Astrocyte (in vitro differentiated cells and primary cell): ENCODE measurements at regions not wholly inside any gene's neighbourhood (a gene's known extent, or its start where the extent isn't known, plus 50 kb on each side); places are given as distances from the start of the nearest gene placed in this dataset.

Experiments
- DNase-seq: peaks from one replicate; pipeline ENCODE4 v3.0.0-alpha.2; 2010; ENCODE audit warnings: low read depth
- FAIRE-seq: peaks from 2 replicates; lab custom pipeline; 2011; peaks lifted over from hg19 to GRCh38; lab: Jason Lieb, UNC
- H2AFZ ChIP-seq: 2 replicates; pipeline ENCODE4 v1.6.0; 2012; ENCODE audit warnings: low read depth, low read length, inconsistent platforms
- H3K27ac ChIP-seq: 2 replicates; pipeline ENCODE4 v1.5.1; 2011; ENCODE audit warnings: low read depth, low read length, inconsistent platforms
- H3K27me3 ChIP-seq: 2 replicates; pipeline ENCODE4 v1.6.0; 2011; ENCODE audit warnings: low read length, inconsistent platforms; ENCODE audit not compliant: insufficient read depth
- H3K36me3 ChIP-seq: 2 replicates; pipeline ENCODE4 v1.5.1; 2011; ENCODE audit warnings: low read length, inconsistent platforms; ENCODE audit not compliant: insufficient read depth
- H3K4me1 ChIP-seq: 2 replicates; pipeline ENCODE4 v1.5.1; 2011; ENCODE audit warnings: low read length, inconsistent platforms; ENCODE audit not compliant: insufficient read depth
- H3K4me2 ChIP-seq: 2 replicates; pipeline ENCODE4 v1.6.0; 2012; ENCODE audit warnings: low read length, inconsistent platforms
- H3K4me3 ChIP-seq: 2 replicates; pipeline ENCODE4 v1.5.1; 2011; ENCODE audit warnings: low read depth, mild to moderate bottlenecking, low read length, inconsistent platforms; ENCODE audit not compliant: insufficient read depth
- H3K79me2 ChIP-seq: 2 replicates; pipeline ENCODE4 v1.6.0; 2012; ENCODE audit warnings: mild to moderate bottlenecking, low read length, inconsistent platforms; ENCODE audit not compliant: insufficient read depth
- H3K9ac ChIP-seq: 2 replicates; pipeline ENCODE4 v1.6.0; 2012; ENCODE audit warnings: mild to moderate bottlenecking, low read length, inconsistent platforms
- H3K9me3 ChIP-seq: 2 replicates; pipeline ENCODE4 v1.5.1; 2012; ENCODE audit warnings: low read depth, mild to moderate bottlenecking, low read length, inconsistent platforms; ENCODE audit not compliant: insufficient read depth
- H4K20me1 ChIP-seq: 2 replicates; pipeline ENCODE4 v1.6.0; 2012; ENCODE audit warnings: low read length, inconsistent platforms; ENCODE audit not compliant: insufficient read depth
- H3K27ac Mint-ChIP-seq: one replicate; pipeline ENCODE4 v1.8.0; 2021; ENCODE audit warnings: mild to moderate bottlenecking, mixed read lengths; ENCODE audit not compliant: unreplicated experiment
- H3K27me3 Mint-ChIP-seq: one replicate; pipeline ENCODE4 v1.8.0; 2021; ENCODE audit warnings: low read depth, mixed read lengths; ENCODE audit not compliant: unreplicated experiment
- H3K36me3 Mint-ChIP-seq: one replicate; pipeline ENCODE4 v1.8.0; 2021; ENCODE audit warnings: low read depth, mixed read lengths; ENCODE audit not compliant: unreplicated experiment
- H3K4me1 Mint-ChIP-seq: one replicate; pipeline ENCODE4 v1.8.0; 2021; ENCODE audit warnings: low read depth, mixed read lengths; ENCODE audit not compliant: unreplicated experiment
- H3K4me3 Mint-ChIP-seq: one replicate; pipeline ENCODE4 v1.8.0; 2021; ENCODE audit warnings: mild to moderate bottlenecking, moderate library complexity, mixed read lengths; ENCODE audit not compliant: unreplicated experiment
- H3K9me3 Mint-ChIP-seq: one replicate; pipeline ENCODE4 v1.8.0; 2021; ENCODE audit warnings: mild to moderate bottlenecking, mixed read lengths; ENCODE audit not compliant: unreplicated experiment
- EZH2 ChIP-seq: IDR thresholded peaks from 2 replicates; pipeline ENCODE4 v1.6.1; 2012; ENCODE audit warnings: mild to moderate bottlenecking, low read length, inconsistent platforms; ENCODE audit not compliant: insufficient read depth
- TF ChIP-seq, protein P1 (sequence below): IDR thresholded peaks from 2 replicates; pipeline ENCODE4 v1.5.1; 2011; ENCODE audit warnings: low read depth, mild to moderate bottlenecking, inconsistent platforms, low read length, moderate library complexity; ENCODE audit not compliant: insufficient read depth

GRCh38 chr17:62161405-62162148 is 96.5 kb upstream of the MED13 start:
- no peaks in the 10 kb centered on the region for H3K4me1 Mint-ChIP-seq
- FAIRE-seq (no peak), DNase-seq (no peak)
- Histone ChIP-seq H3K9ac (no peak overlapping the region), H2AFZ (no peak overlapping the region), H3K4me3 (no peak overlapping the region), H3K9me3 (no peaks in the 10 kb centered on the region), H3K4me1 (no peaks in the 10 kb centered on the region), H3K27ac (no peak overlapping the region), H3K4me2 (no peak overlapping the region), H4K20me1 (no peaks in the 10 kb centered on the region), H3K79me2 (no peaks in the 10 kb centered on the region), H3K36me3 (no peaks in the 10 kb centered on the region), H3K27me3 (peaks cover 3% of the 10 kb centered on the region)
- H3K9me3 Mint-ChIP-seq: no peaks in the 10 kb centered on the region
- no peak overlapping the region for H3K4me3 Mint-ChIP-seq
- TF ChIP-seq, protein P1, sequence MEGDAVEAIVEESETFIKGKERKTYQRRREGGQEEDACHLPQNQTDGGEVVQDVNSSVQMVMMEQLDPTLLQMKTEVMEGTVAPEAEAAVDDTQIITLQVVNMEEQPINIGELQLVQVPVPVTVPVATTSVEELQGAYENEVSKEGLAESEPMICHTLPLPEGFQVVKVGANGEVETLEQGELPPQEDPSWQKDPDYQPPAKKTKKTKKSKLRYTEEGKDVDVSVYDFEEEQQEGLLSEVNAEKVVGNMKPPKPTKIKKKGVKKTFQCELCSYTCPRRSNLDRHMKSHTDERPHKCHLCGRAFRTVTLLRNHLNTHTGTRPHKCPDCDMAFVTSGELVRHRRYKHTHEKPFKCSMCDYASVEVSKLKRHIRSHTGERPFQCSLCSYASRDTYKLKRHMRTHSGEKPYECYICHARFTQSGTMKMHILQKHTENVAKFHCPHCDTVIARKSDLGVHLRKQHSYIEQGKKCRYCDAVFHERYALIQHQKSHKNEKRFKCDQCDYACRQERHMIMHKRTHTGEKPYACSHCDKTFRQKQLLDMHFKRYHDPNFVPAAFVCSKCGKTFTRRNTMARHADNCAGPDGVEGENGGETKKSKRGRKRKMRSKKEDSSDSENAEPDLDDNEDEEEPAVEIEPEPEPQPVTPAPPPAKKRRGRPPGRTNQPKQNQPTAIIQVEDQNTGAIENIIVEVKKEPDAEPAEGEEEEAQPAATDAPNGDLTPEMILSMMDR: no peak
- TF ChIP-seq EZH2: no peak
- H3K36me3 Mint-ChIP-seq: no peaks in the 10 kb centered on the region
- no peak overlapping the region for H3K27ac Mint-ChIP-seq
- H3K27me3 Mint-ChIP-seq: no peaks in the 10 kb centered on the region

DNA sequence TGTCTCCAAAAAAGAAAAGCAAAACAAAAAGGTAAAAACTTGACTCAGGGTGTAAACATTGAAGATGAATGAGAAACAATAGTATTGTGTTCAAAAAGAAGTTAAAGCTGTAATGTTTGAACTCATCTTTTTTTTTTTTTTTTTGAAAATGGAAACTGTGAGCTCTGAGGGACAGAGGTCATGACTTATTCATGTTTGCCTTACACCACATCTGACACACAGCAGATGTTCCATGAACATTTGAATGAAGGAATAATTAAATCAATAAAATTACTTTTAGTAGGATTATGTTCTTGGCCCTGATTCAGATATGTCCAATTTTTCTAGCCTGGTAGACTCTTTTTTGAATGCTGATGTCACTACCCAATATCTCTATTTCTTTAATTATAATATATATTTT is 95.7 kb upstream of the MED13 start:
- peaks cover 3% of the 10 kb centered on the region for H3K27me3 ChIP-seq
- no peak overlapping the region for H3K27ac ChIP-seq
- Mint-ChIP-seq H3K4me3 (no peak overlapping the region), H3K36me3 (no peaks in the 10 kb centered on the region), H3K9me3 (no peaks in the 10 kb centered on the region), H3K27me3 (no peaks in the 10 kb centered on the region), H3K4me1 (no peaks in the 10 kb centered on the region), H3K27ac (no peak overlapping the region)
- H3K4me1 ChIP-seq: no peaks in the 10 kb centered on the region
- H3K9me3 ChIP-seq: no peaks in the 10 kb centered on the region
- no peak overlapping the region for H3K9ac ChIP-seq
- DNase-seq (no peak), FAIRE-seq (no peak)
- no peaks in the 10 kb centered on the region for H3K79me2 ChIP-seq
- no peak overlapping the region for H2AFZ ChIP-seq
- H3K36me3 ChIP-seq: no peaks in the 10 kb centered on the region
- H4K20me1 ChIP-seq: no peaks in the 10 kb centered on the region
- H3K4me3 ChIP-seq: no peak overlapping the region
- TF ChIP-seq, protein P1: no peak
- no peak for TF ChIP-seq EZH2
- H3K4me2 ChIP-seq: no peak overlapping the region

- no peaks in the 10 kb centered on the region for H3K4me1 Mint-ChIP-seq
- Histone ChIP-seq H3K27me3 (peaks cover 3% of the 10 kb centered on the region), H3K9ac (no peak overlapping the region), H3K27ac (no peak overlapping the region), H3K79me2 (no peaks in the 10 kb centered on the region), H3K4me1 (no peaks in the 10 kb centered on the region), H2AFZ (no peak overlapping the region), H3K36me3 (no peaks in the 10 kb centered on the region), H3K4me2 (no peak overlapping the region), H3K4me3 (no peak overlapping the region), H4K20me1 (no peaks in the 10 kb centered on the region), H3K9me3 (no peaks in the 10 kb centered on the region)
- H3K27me3 Mint-ChIP-seq: no peaks in the 10 kb centered on the region
- H3K27ac Mint-ChIP-seq: no peak overlapping the region
- DNase-seq (no peak), FAIRE-seq (no peak)
- no peaks in the 10 kb centered on the region for H3K36me3 Mint-ChIP-seq
- TF ChIP-seq EZH2: no peak
- TF ChIP-seq, protein P1: no peak
- no peak overlapping the region for H3K4me3 Mint-ChIP-seq
- no peaks in the 10 kb centered on the region for H3K9me3 Mint-ChIP-seq
Measured at GRCh38 chr17:62159994-62160393, 94.9 kb upstream of the MED13 start.
